HAP-1 (cell line): ENCODE measurements at regions not wholly inside any gene's neighbourhood (a gene's known extent, or its start where the extent isn't known, plus 50 kb on each side); places are given as distances from the start of the nearest gene placed in this dataset.

ENCODE experiments used
- DNase-seq, 2 experiments: peaks; one replicate each; pipeline ENCODE4 v3.0.0-alpha.2; 2016 to 2020; ENCODE audit warnings: low spot score in 2 of 2
- H3K27me3 ChIP-seq: fragments of 250-450 bp; sonication (Bioruptor Pico); 2 replicates; pipeline ENCODE4 v1.5.1; 2020; ENCODE audit warnings: low read depth, mild to moderate bottlenecking, moderate library complexity
- H3K36me3 ChIP-seq: fragments of 250-450 bp; sonication (Bioruptor Pico); replicated peaks from 2 replicates; pipeline ENCODE4 v1.5.1; 2020; ENCODE audit warnings: mild to moderate bottlenecking
- H3K4me1 ChIP-seq: fragments of 250-450 bp; sonication (Bioruptor Pico); 2 replicates; pipeline ENCODE4 v1.5.1; 2020; ENCODE audit warnings: mild to moderate bottlenecking
- H3K4me3 ChIP-seq: fragments of 250-450 bp; sonication (Bioruptor Pico); 2 replicates; pipeline ENCODE4 v1.5.1; 2020; ENCODE audit warnings: mild to moderate bottlenecking, moderate library complexity
- H3K9me3 ChIP-seq: fragments of 250-450 bp; sonication (Bioruptor Pico); 2 replicates; pipeline ENCODE4 v1.5.1; 2020; ENCODE audit warnings: mild to moderate bottlenecking, moderate library complexity
- in situ Hi-C: fragments of 300-500 bp; cut with MboI; formaldehyde crosslinking; loops from 3 replicates; pipeline ENCODE4 v1.14.3; 2020; ENCODE audit warnings: low sequenced_read_pairs, inconsistent platforms, mixed read lengths

GRCh38 chr6:114449659-114450058 lies 106.8 kb upstream of the HS3ST5 start:
- no peak for DNase-seq
- Histone ChIP-seq H3K27me3 (no peaks in the 10 kb centered on the region), H3K4me3 (no peak overlapping the region), H3K9me3 (no peaks in the 10 kb centered on the region), H3K36me3 (no peaks in the 10 kb centered on the region), H3K4me1 (no peaks in the 10 kb centered on the region; the same call in none of the 2 replicates)
- in situ Hi-C loops, result no loop called here

DNA sequence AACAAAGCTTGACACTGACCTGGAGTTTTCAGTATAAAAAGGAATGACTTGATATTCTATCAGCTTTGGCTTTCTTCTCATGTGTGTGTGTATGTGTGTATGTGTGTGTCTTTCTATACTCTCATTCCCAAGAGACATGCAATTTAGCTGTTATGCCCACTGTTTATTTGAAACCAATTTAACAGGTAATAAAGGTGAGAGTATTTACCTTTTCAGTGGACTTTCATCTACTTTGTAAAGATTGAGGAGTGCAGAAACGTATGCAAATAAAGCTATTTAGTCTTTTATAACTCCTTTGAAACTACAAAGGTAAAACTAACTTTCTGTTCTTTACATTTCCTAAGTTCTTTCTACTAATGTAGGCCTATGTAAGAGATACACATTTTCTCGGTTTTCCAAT lies 103.5 kb upstream of the HS3ST5 start:
- Histone ChIP-seq H3K9me3 (no peaks in the 10 kb centered on the region), H3K27me3 (no peaks in the 10 kb centered on the region), H3K4me3 (no peak overlapping the region), H3K4me1 (no peaks in the 10 kb centered on the region; the same call in none of the 2 replicates), H3K36me3 (no peaks in the 10 kb centered on the region)
- no peak for DNase-seq
- in situ Hi-C loops, result no loop called here

- H3K9me3 ChIP-seq, result no peaks in the 10 kb centered on the region
- DNase-seq, result no peak
- no peaks in the 10 kb centered on the region for H3K27me3 ChIP-seq
- H3K36me3 ChIP-seq, result no peaks in the 10 kb centered on the region
- in situ Hi-C loops, result no loop called here
- H3K4me3 ChIP-seq, result no peak overlapping the region
- no peaks in the 10 kb centered on the region; the same call in none of the 2 replicates for H3K4me1 ChIP-seq
Measured at GRCh38 chr6:114445846-114446245, 103.0 kb upstream of the HS3ST5 start.

DNA sequence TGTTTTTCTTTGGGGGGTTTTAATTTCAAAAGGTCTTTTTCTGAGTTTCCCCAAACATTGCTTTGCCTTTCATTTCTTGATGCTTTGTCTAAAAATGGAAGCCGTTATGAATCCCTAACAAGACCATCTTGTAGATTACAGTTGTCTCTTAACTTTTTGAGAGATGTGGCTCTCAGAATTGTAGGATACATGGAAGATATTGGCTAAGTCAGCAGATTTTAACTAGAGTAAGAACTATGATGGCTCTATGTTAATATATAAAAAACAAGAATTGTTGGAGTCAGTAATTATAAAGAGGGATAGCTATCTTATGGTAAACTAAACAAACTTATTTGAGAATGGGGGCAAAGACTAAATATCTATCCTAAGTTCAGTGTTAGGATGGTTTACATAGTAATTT lies 96.6 kb upstream of the HS3ST5 start:
- no peaks in the 10 kb centered on the region for H3K27me3 ChIP-seq
- DNase-seq, result no peak
- in situ Hi-C loops, result no loop called here
- H3K4me3 ChIP-seq, result no peak overlapping the region
- H3K9me3 ChIP-seq, result no peaks in the 10 kb centered on the region
- no peaks in the 10 kb centered on the region for H3K4me1 ChIP-seq
- H3K36me3 ChIP-seq, result no peaks in the 10 kb centered on the region

DNA sequence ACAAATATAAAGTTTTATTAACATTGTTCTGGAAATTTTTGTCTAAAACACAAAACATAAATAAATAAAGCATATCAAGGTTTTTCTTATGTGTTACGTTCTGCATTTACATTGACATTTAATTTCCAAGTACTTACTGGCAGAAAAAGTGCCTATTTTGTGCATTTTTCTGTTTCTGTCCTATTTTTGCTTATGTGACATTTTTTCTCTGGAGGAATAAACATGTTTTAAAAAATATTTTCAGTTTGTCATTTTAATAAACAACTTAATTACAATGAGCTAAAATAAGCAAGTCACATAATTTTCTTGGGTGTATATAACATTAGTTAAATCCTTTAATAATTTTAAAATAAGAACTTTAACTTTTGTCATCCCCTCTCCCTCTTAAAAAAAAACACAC lies 94.4 kb upstream of the HS3ST5 start:
- H3K36me3 ChIP-seq, result no peaks in the 10 kb centered on the region
- H3K4me3 ChIP-seq, result no peak overlapping the region
- H3K9me3 ChIP-seq, result no peaks in the 10 kb centered on the region
- no peak for DNase-seq
- no peaks in the 10 kb centered on the region for H3K4me1 ChIP-seq
- in situ Hi-C loops, result no loop called here
- H3K27me3 ChIP-seq, result no peaks in the 10 kb centered on the region

DNA sequence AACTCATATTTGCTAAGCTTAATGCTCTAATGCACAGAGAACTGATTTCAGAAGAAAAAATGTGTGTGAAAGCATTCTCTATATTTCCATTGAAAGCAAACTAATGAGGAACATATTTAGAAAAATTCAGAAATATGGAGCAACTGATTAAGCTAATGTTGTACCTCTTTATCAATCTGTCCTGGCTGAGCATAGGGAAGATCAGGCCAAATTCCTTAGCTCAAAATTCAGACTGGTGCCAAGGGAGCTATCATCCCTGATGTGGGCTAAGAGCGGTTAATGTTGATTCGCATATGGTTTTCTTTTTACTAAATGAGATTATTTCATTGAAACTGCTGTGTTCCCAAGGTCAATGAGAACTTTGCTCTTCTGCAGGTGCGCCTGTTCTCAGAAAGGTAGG lies 93.9 kb upstream of the HS3ST5 start:
- Histone ChIP-seq H3K27me3 (no peaks in the 10 kb centered on the region), H3K9me3 (no peaks in the 10 kb centered on the region), H3K4me3 (no peak overlapping the region), H3K4me1 (no peaks in the 10 kb centered on the region), H3K36me3 (no peaks in the 10 kb centered on the region)
- in situ Hi-C loops, result no loop called here
- DNase-seq, result no peak

DNA sequence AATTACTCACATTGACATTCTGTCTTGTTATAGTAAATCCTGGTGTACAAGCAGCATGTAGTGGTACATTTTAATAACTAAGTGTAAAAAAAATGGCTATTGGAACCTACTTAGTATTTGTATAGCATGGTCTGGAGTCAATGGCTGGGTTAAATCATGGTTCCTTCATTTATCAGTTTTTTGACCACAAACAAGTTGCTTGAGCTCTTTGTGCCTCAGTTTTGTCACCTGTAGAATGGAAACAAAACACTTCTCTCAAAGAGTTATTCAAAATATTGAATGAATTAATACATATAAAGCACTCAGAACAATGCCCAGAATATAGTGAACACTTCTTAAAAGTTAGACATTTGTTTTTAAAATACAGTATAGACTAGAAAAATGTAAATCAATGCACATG lies 93.2 kb upstream of the HS3ST5 start:
- no peak for DNase-seq
- no peaks in the 10 kb centered on the region for H3K27me3 ChIP-seq
- no peaks in the 10 kb centered on the region for H3K36me3 ChIP-seq
- H3K4me3 ChIP-seq, result no peak overlapping the region
- H3K9me3 ChIP-seq, result no peaks in the 10 kb centered on the region
- no peaks in the 10 kb centered on the region for H3K4me1 ChIP-seq
- in situ Hi-C loops, result no loop called here

- H3K4me3 ChIP-seq, result no peak overlapping the region
- no peaks in the 10 kb centered on the region for H3K9me3 ChIP-seq
- DNase-seq, result peak in 1 of 2 experiments; percentile 43
- no peaks in the 10 kb centered on the region for H3K36me3 ChIP-seq
- no peaks in the 10 kb centered on the region for H3K4me1 ChIP-seq
- in situ Hi-C loops, result no loop called here
- no peaks in the 10 kb centered on the region for H3K27me3 ChIP-seq
Measured at GRCh38 chr6:114432400-114432799, 89.6 kb upstream of the HS3ST5 start.

DNA sequence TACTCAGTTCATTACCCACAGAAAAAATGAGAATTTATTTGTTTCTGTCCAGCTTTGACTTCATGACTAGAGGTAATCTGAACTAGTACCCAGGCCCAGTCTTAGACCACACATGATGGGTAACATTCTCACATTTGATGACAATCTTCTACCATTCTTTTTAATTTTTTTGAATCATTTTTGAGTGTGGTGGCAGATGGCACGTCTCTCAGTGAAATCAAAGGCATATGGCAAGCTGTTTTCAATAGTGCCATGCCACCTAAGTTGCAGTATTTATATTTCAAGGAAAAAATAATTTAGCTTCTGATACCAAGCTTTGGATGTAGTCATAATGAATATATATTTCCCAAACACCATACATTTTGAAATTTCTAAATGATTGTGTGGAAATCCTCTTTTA lies 88.8 kb upstream of the HS3ST5 start:
- Histone ChIP-seq H3K4me1 (no peaks in the 10 kb centered on the region), H3K27me3 (no peaks in the 10 kb centered on the region), H3K4me3 (no peak overlapping the region), H3K36me3 (no peaks in the 10 kb centered on the region), H3K9me3 (no peaks in the 10 kb centered on the region)
- DNase-seq, result no peak
- in situ Hi-C loops, result no loop called here

GRCh38 chr6:114430534-114431124 lies 87.8 kb upstream of the HS3ST5 start:
- no peaks in the 10 kb centered on the region for H3K9me3 ChIP-seq
- in situ Hi-C loops, result no loop called here
- H3K4me3 ChIP-seq, result no peak overlapping the region
- H3K27me3 ChIP-seq, result no peaks in the 10 kb centered on the region
- no peak for DNase-seq
- H3K36me3 ChIP-seq, result no peaks in the 10 kb centered on the region
- H3K4me1 ChIP-seq, result no peaks in the 10 kb centered on the region

DNA sequence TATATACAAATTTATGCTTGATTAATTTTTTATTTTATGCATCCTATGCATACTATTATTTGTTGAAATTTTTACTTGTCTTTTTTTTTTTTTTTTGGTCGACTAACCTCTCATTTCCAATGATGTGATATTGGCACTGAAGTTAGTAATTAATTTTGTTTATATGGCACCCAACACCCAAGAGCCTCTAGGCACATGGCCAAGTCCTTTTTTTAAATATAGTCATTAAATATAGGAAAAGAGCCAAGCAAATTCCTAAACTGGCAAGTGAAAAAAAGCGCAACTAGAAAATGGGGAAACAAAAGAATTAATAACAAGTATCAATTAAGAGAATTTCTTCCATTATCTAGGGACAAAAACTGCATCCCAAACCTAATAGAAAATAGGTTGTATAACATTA lies 85.5 kb upstream of the HS3ST5 start:
- Histone ChIP-seq H3K4me1 (no peaks in the 10 kb centered on the region), H3K9me3 (no peaks in the 10 kb centered on the region), H3K4me3 (no peak overlapping the region), H3K36me3 (no peaks in the 10 kb centered on the region), H3K27me3 (no peaks in the 10 kb centered on the region)
- DNase-seq, result no peak
- in situ Hi-C loops, result no loop called here

DNA sequence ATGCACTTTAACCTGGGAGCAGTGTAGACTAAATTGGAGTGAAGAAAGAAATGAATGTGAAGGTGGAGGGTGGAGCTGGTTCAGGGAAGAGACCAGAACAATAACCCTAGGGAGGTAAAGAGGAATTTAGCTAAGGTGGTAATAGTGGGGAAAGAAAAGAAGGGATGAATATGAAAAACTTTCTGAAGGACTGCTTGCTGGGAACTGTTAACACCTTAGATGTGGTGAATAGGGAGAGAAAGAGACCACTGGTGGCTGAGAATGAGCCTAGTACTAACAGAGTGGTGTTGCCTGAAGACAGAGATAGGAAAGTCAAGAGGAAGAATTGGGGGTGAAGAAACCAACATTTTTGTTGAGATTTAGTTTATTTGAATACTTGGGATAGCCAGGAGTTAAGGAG lies 78.4 kb upstream of the HS3ST5 start:
- no peak overlapping the region for H3K4me3 ChIP-seq
- DNase-seq, result no peak
- peaks cover 6% of the 10 kb centered on the region for H3K4me1 ChIP-seq
- no peaks in the 10 kb centered on the region for H3K36me3 ChIP-seq
- no peaks in the 10 kb centered on the region for H3K27me3 ChIP-seq
- in situ Hi-C loops, result no loop called here
- no peaks in the 10 kb centered on the region for H3K9me3 ChIP-seq

DNA sequence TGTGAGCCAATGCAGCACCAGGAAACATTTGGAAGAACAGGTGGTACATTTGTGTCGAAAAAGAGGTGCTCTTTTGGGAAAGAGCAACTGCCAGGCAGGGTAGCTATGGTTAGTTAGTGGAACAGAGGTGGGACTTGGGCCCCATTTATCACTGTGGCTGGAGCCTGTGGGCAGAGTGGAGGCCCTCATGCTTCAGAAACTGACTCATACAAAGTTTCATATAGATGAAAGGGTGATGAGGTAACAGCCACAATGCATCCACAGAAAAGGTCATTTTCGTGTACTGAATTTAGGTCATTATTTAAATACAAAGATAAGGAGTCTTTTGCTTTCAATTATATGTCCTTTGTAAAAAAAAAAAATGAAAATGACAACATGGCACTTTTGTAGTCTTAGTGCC lies 76.4 kb upstream of the HS3ST5 start:
- no peaks in the 10 kb centered on the region for H3K27me3 ChIP-seq
- DNase-seq, result no peak
- H3K4me3 ChIP-seq, result no peak overlapping the region
- no peaks in the 10 kb centered on the region for H3K9me3 ChIP-seq
- in situ Hi-C loops, result no loop called here
- peaks cover 6% of the 10 kb centered on the region for H3K4me1 ChIP-seq
- H3K36me3 ChIP-seq, result no peaks in the 10 kb centered on the region

DNA sequence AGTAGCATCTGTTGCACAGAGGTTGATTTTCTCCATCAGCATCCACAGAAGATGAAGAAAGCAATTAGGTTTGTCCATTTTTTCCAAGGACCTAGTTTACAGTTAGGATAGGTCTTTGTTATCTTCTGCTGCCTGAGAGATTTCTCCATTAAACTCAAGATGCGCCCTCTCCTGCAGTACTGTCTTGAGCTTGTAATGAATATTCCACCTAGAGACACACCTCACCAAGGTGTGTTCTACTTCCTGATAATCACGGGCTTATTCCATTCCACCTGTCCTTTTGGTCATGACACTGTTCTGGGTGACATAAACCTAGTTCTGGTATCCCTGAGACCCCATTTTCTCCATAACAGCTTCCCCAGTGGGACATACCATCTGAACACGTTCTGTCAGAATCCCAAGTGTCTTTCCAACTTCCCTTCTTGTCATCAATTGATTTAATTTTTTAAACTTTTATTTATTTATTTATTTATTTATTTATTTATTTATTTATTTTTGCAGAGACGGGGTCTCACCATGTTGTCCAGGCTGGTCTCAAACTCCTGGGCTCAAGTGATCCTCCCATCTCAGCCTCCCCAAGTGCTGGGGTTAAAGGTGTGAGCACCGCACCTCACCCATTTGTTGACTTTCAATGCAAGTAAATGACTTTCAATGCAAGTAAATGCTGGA lies 75.6 kb upstream of the HS3ST5 start:
- Histone ChIP-seq H3K36me3 (no peaks in the 10 kb centered on the region), H3K27me3 (no peaks in the 10 kb centered on the region), H3K9me3 (no peaks in the 10 kb centered on the region), H3K4me1 (peaks cover 6% of the 10 kb centered on the region), H3K4me3 (no peak overlapping the region)
- DNase-seq, result no peak
- in situ Hi-C loops, result no loop called here
